Endodermal cell (in vitro differentiated cells): ENCODE measurements at regions not wholly inside any gene's neighbourhood (a gene's known extent, or its start where the extent isn't known, plus 50 kb on each side); places are given as distances from the start of the nearest gene placed in this dataset.

Experiments
- DNase-seq: peaks from one replicate; pipeline ENCODE4 v3.0.0-alpha.2; 2017
- H3K27ac ChIP-seq: 2 replicates; pipeline ENCODE4 v1.5.1; 2013; ENCODE audit warnings: mild to moderate bottlenecking, low read depth, low read length, moderate library complexity
- H3K27me3 ChIP-seq: 2 replicates; pipeline ENCODE4 v1.6.1; 2013; ENCODE audit warnings: mild to moderate bottlenecking, low read length, moderate library complexity; ENCODE audit not compliant: insufficient read depth, control insufficient read depth, poor library complexity, severe bottlenecking
- H3K36me3 ChIP-seq: 2 replicates; pipeline ENCODE4 v1.7.0; 2013; ENCODE audit warnings: mild to moderate bottlenecking, low read length, moderate library complexity; ENCODE audit not compliant: control insufficient read depth, insufficient read depth
- H3K4me1 ChIP-seq: one replicate; pipeline ENCODE4 v1.7.0; 2013; ENCODE audit warnings: low read length; ENCODE audit not compliant: control insufficient read depth, insufficient read depth
- H3K4me3 ChIP-seq: 2 replicates; pipeline ENCODE4 v1.5.1; 2013; ENCODE audit warnings: mild to moderate bottlenecking, low read length, moderate library complexity
- H3K9ac ChIP-seq: 2 replicates; pipeline ENCODE4 v1.6.1; 2013; ENCODE audit warnings: mild to moderate bottlenecking, low read length, moderate library complexity; ENCODE audit not compliant: poor library complexity, severe bottlenecking; ENCODE audit errors: extremely low read depth
- H3K9me3 ChIP-seq: 2 replicates; pipeline ENCODE4 v1.6.1; 2013; ENCODE audit warnings: mild to moderate bottlenecking, low read length, moderate library complexity; ENCODE audit not compliant: control insufficient read depth
- H3K27ac Mint-ChIP-seq: 2 replicates; pipeline ENCODE4 v1.8.0; 2020; ENCODE audit warnings: mixed read lengths
- H3K27me3 Mint-ChIP-seq: 2 replicates; pipeline ENCODE4 v1.8.0; 2021; ENCODE audit warnings: mild to moderate bottlenecking, mixed read lengths; ENCODE audit not compliant: insufficient read depth
- H3K36me3 Mint-ChIP-seq: 2 replicates; pipeline ENCODE4 v1.8.0; 2020; ENCODE audit warnings: low read depth, mixed read lengths
- H3K4me1 Mint-ChIP-seq: 2 replicates; pipeline ENCODE4 v1.8.0; 2020; ENCODE audit warnings: mixed read lengths
- H3K4me3 Mint-ChIP-seq: 2 replicates; pipeline ENCODE4 v1.8.0; 2020; ENCODE audit warnings: mild to moderate bottlenecking, moderate library complexity, mixed read lengths
- H3K9me3 Mint-ChIP-seq: 2 replicates; pipeline ENCODE4 v1.8.0; 2020; ENCODE audit warnings: mild to moderate bottlenecking, mixed read lengths
- CTCF ChIP-seq: fragments of 200-600 bp; sonication (generic); conservative IDR thresholded peaks from 2 replicates; pipeline ENCODE4 v1.5.0; 2021; ENCODE audit warnings: antibody characterized with exemption, mild to moderate bottlenecking
- WGBS, 2 experiments: methylation state at CpG; one replicate each; pipeline versions ENCODE4 v1.1.5 to v1.1.7; 2013; ENCODE audit warnings: missing lambda C conversion rate in 2 of 2, mixed read lengths in 1 of 2; ENCODE audit not compliant: insufficient coverage in 1 of 2, insufficient read length in 1 of 2; 5-methylcytosine and 5-hydroxymethylcytosine counted together

GRCh38 chr1:112141301-112141700 lies 151.8 kb upstream of the KCND3 start:
- no peaks in the 10 kb centered on the region for H3K9me3 Mint-ChIP-seq
- H3K4me3 Mint-ChIP-seq: no peak overlapping the region
- H3K27me3 Mint-ChIP-seq: peaks cover 67% of the 10 kb centered on the region
- H3K4me1 Mint-ChIP-seq: no peaks in the 10 kb centered on the region
- TF ChIP-seq CTCF: no peak
- Histone ChIP-seq H3K36me3 (no peaks in the 10 kb centered on the region), H3K4me1 (no peaks in the 10 kb centered on the region), H3K9me3 (no peaks in the 10 kb centered on the region), H3K4me3 (no peak overlapping the region), H3K27me3 (peaks cover 66% of the 10 kb centered on the region), H3K27ac (no peak overlapping the region), H3K9ac (no peak overlapping the region)
- no peaks in the 10 kb centered on the region for H3K36me3 Mint-ChIP-seq
- no peak for DNase-seq
- no peak overlapping the region for H3K27ac Mint-ChIP-seq
- WGBS, 2 experiments: 67 to 82% methylated on average over 4 to 5 of the region's 5 CpGs

- Histone ChIP-seq H3K27ac (no peak overlapping the region), H3K36me3 (no peaks in the 10 kb centered on the region), H3K4me1 (no peaks in the 10 kb centered on the region), H3K9ac (no peak overlapping the region), H3K4me3 (no peak overlapping the region), H3K27me3 (peaks cover 70% of the 10 kb centered on the region), H3K9me3 (no peaks in the 10 kb centered on the region)
- Mint-ChIP-seq H3K27ac (no peak overlapping the region), H3K36me3 (no peaks in the 10 kb centered on the region), H3K9me3 (no peaks in the 10 kb centered on the region), H3K4me1 (no peaks in the 10 kb centered on the region), H3K4me3 (no peak overlapping the region), H3K27me3 (peaks cover 63% of the 10 kb centered on the region)
- WGBS, 2 experiments: 70 to 83% methylated on average over 2 to 4 of the region's 4 CpGs
- TF ChIP-seq CTCF: no peak
- DNase-seq: no peak
These were observed 152.5 kb upstream of the KCND3 start for GRCh38 chr1:112141923-112142322.

- no peak overlapping the region for H3K4me3 Mint-ChIP-seq
- no peak overlapping the region for H3K9ac ChIP-seq
- no peak overlapping the region for H3K27ac ChIP-seq
- peaks cover 56% of the 10 kb centered on the region for H3K27me3 Mint-ChIP-seq
- no peak for TF ChIP-seq CTCF
- no peaks in the 10 kb centered on the region for H3K4me1 ChIP-seq
- no peaks in the 10 kb centered on the region for H3K36me3 Mint-ChIP-seq
- no peaks in the 10 kb centered on the region for H3K36me3 ChIP-seq
- no peak overlapping the region for H3K4me3 ChIP-seq
- no peak for DNase-seq
- WGBS, 2 experiments: 85 to 87% methylated on average over 10 of the region's 10 CpGs
- peaks cover 8% of the 10 kb centered on the region for H3K9me3 Mint-ChIP-seq
- H3K27me3 ChIP-seq: peaks cover 50% of the 10 kb centered on the region
- H3K4me1 Mint-ChIP-seq: no peaks in the 10 kb centered on the region
- H3K27ac Mint-ChIP-seq: no peak overlapping the region
- no peaks in the 10 kb centered on the region for H3K9me3 ChIP-seq
These were observed 154.5 kb upstream of the KCND3 start for GRCh38 chr1:112143871-112144441.
